22Rv1 (cell line): ENCODE measurements at regions not wholly inside any gene's neighbourhood (a gene's known extent, or its start where the extent isn't known, plus 50 kb on each side); places are given as distances from the start of the nearest gene placed in this dataset.
A peak's percentile ranks its signal among the peaks of the same experiment; 100 is the strongest.

ENCODE experiments used
- CTCF ChIP-seq: fragments of 450-650 bp; IDR thresholded peaks from 2 replicates; pipeline ENCODE4 v1.5.1; 2017; ENCODE audit warnings: mild to moderate bottlenecking
- ZFX ChIP-seq: fragments of 450-650 bp; IDR thresholded peaks from 2 replicates; pipeline ENCODE4 v1.6.1; 2017; ENCODE audit warnings: antibody characterized with exemption, borderline replicate concordance

- peak; percentile 63 for TF ChIP-seq CTCF
- no peak for TF ChIP-seq ZFX
These were observed 109.7 kb downstream of the NUFIP1 start for GRCh38 chr13:44879452-44880058.
